ENCODE measurements at regions not wholly inside any gene's neighbourhood (a gene's known extent, or its start where the extent isn't known, plus 50 kb on each side); places are given as distances from the start of the nearest gene placed in this dataset.
A peak's percentile ranks its signal among the peaks of the same experiment; 100 is the strongest.

- TF ChIP-seq JUNB (IDR thresholded peaks at IDR 0.05; ENCODE audit: unreplicated experiment) (no peak), EZH2phosphoT487 (IDR thresholded peaks at IDR 0.05; ENCODE audit: unreplicated experiment) (no peak), ETS1 (IDR thresholded peaks at IDR 0.05) (no peak), CTCF (conservative IDR thresholded peaks at IDR 0.05; ENCODE audit: low read depth in 2 of 2) (no peak), STAT1 (IDR thresholded peaks at IDR 0.05; ENCODE audit: unreplicated experiment) (no peak), CREB1 (CRISPR knock-in tag; IDR thresholded peaks at IDR 0.05; ENCODE audit: low read depth) (no peak), EZH2 (IDR thresholded peaks at IDR 0.05; ENCODE audit: low read depth, unreplicated experiment) (no peak), POLR2AphosphoS5 (IDR thresholded peaks at IDR 0.05; ENCODE audit: low read depth) (no peak)
Measured at GRCh38 chr7:49618028-49618427, 155.4 kb upstream of the VWC2 start.

GRCh38 chr7:49623943-49624342 is 149.5 kb upstream of the VWC2 start:
- H2AFZ ChIP-seq = peak overlapping the region; percentile 72; the same call in 1 of the 2 replicates
- H3K9me2 ChIP-seq (ENCODE audit: insufficient read depth) = peaks cover 5% of the 10 kb centered on the region
- no peaks in the 10 kb centered on the region for H3K27me3 ChIP-seq (ENCODE audit: insufficient read depth)
- H3K79me2 ChIP-seq (replicated peaks; ENCODE audit: insufficient read depth) = no peaks in the 10 kb centered on the region
- H3K4me2 ChIP-seq = no peak overlapping the region
- H3K4me1 ChIP-seq (ENCODE audit: insufficient read depth) = no peaks in the 10 kb centered on the region
- Mint-ChIP-seq H3K4me3 (no peak overlapping the region), H3K4me1 (peaks cover 3% of the 10 kb centered on the region; the same call in 1 of the 3 replicates), H3K27ac (no peak overlapping the region), H3K36me3 (ENCODE audit: low read depth) (peaks cover 4% of the 10 kb centered on the region; the same call in 1 of the 3 replicates), H3K27me3 (ENCODE audit: insufficient read depth, low read depth, poor library complexity) (no peaks in the 10 kb centered on the region), H3K9me3 (no peaks in the 10 kb centered on the region; the same call in 2 of the 3 replicates)
- H3K36me3 ChIP-seq (ENCODE audit: insufficient read depth) = no peaks in the 10 kb centered on the region
- H3K27ac ChIP-seq (ENCODE audit: low read depth) = no peak overlapping the region
- no peak overlapping the region for H3K4me3 ChIP-seq
- DNase-seq (ENCODE audit: low spot score) (no peak), ATAC-seq (no peak)
- H3F3A ChIP-seq (replicated peaks; ENCODE audit: low read depth) = no peaks in the 10 kb centered on the region
- H4K20me1 ChIP-seq (replicated peaks; ENCODE audit: insufficient read depth) = no peaks in the 10 kb centered on the region
- TF ChIP-seq ZNF114 (CRISPR knock-in tag; IDR thresholded peaks at IDR 0.05) (no peak), EZH2 (IDR thresholded peaks at IDR 0.05; ENCODE audit: low read depth, unreplicated experiment) (no peak), ETS1 (IDR thresholded peaks at IDR 0.05) (no peak), STAT1 (IDR thresholded peaks at IDR 0.05; ENCODE audit: unreplicated experiment) (no peak), JUNB (IDR thresholded peaks at IDR 0.05; ENCODE audit: unreplicated experiment) (no peak), EZH2phosphoT487 (IDR thresholded peaks at IDR 0.05; ENCODE audit: unreplicated experiment) (no peak), ZNF331 (CRISPR knock-in tag; IDR thresholded peaks at IDR 0.05; ENCODE audit: low read depth) (no peak), ZNF462 (CRISPR knock-in tag; IDR thresholded peaks at IDR 0.05) (no peak)

More at GRCh38 chr7:49618028-49618427, 155.4 kb upstream of the VWC2 start:
- no peaks in the 10 kb centered on the region for H3K36me3 ChIP-seq (ENCODE audit: insufficient read depth)
- Mint-ChIP-seq H3K27me3 (ENCODE audit: insufficient read depth, low read depth, poor library complexity) (peaks cover 2% of the 10 kb centered on the region), H3K27ac (no peak overlapping the region), H3K4me3 (no peak overlapping the region), H3K9me3 (no peaks in the 10 kb centered on the region; the same call in 2 of the 3 replicates), H3K4me1 (no peaks in the 10 kb centered on the region; the same call in 2 of the 3 replicates), H3K36me3 (ENCODE audit: low read depth) (peaks cover 4% of the 10 kb centered on the region; the same call in 1 of the 3 replicates)
- H3K4me1 ChIP-seq (ENCODE audit: insufficient read depth) = 0 out of 2 replicates have a peak, but pooled peaks cover 6% of the 10 kb centered on the region
- H3K9me2 ChIP-seq (ENCODE audit: insufficient read depth) = peaks cover 9% of the 10 kb centered on the region
- no peak overlapping the region for H3K27ac ChIP-seq (ENCODE audit: low read depth)
- H3K27me3 ChIP-seq (ENCODE audit: insufficient read depth) = no peaks in the 10 kb centered on the region
- H4K20me1 ChIP-seq (replicated peaks; ENCODE audit: insufficient read depth) = no peaks in the 10 kb centered on the region
- H3K4me3 ChIP-seq = no peak overlapping the region
- no peaks in the 10 kb centered on the region for H3F3A ChIP-seq (replicated peaks; ENCODE audit: low read depth)
- H3K79me2 ChIP-seq (replicated peaks; ENCODE audit: insufficient read depth) = no peaks in the 10 kb centered on the region
- no peak for DNase-seq (ENCODE audit: low spot score)
- no peak overlapping the region for H3K4me2 ChIP-seq
- no peak for ATAC-seq
- no peak overlapping the region for H2AFZ ChIP-seq

All from GM23338 (cell line).